G401 (cell line): ENCODE measurements at regions not wholly inside any gene's neighbourhood (a gene's known extent, or its start where the extent isn't known, plus 50 kb on each side); places are given as distances from the start of the nearest gene placed in this dataset.

Experiments used
- DNase-seq: peaks from one replicate; pipeline ENCODE4 v3.0.0-alpha.2; 2015; ENCODE audit warnings: low spot score
- in situ Hi-C: cut with HindIII; loops from 2 replicates; pipeline ENCODE4 v1.10.0; 2016; ENCODE audit warnings: low sequenced_read_pairs, mixed read lengths

- no peak for DNase-seq
- in situ Hi-C loops: no loop called here
Measured at GRCh38 chr2:47315475-47315874, 53.6 kb upstream of the EPCAM start.

GRCh38 chr2:47313728-47314127, 55.4 kb upstream of the EPCAM start:
- in situ Hi-C loops: no loop called here
- DNase-seq: no peak

GRCh38 chr2:47313141-47313691, 55.9 kb upstream of the EPCAM start:
- DNase-seq: no peak
- in situ Hi-C loops: no loop called here

- in situ Hi-C loops: no loop called here
- no peak for DNase-seq
Measured at GRCh38 chr2:47312491-47312850, 56.6 kb upstream of the EPCAM start.

GRCh38 chr2:47311764-47312490, 57.2 kb upstream of the EPCAM start:
- in situ Hi-C loops: no loop called here
- no peak for DNase-seq

- DNase-seq: peak; percentile 34
- in situ Hi-C loops: no loop called here
Measured at GRCh38 chr2:47310801-47311560, 58.1 kb upstream of the EPCAM start.

GRCh38 chr2:47309952-47310800, 58.9 kb upstream of the EPCAM start:
- DNase-seq: no peak
- in situ Hi-C loops: no loop called here

- in situ Hi-C loops: no loop called here
- no peak for DNase-seq
Measured at GRCh38 chr2:47309472-47309951, 59.6 kb upstream of the EPCAM start.

GRCh38 chr2:47307066-47307465, 62.0 kb upstream of the EPCAM start:
- no peak for DNase-seq
- in situ Hi-C loops: no loop called here

GRCh38 chr2:47304654-47305053, 64.5 kb upstream of the EPCAM start:
- DNase-seq: no peak
- in situ Hi-C loops: no loop called here

GRCh38 chr2:47303341-47304148, 65.6 kb upstream of the EPCAM start:
- in situ Hi-C loops: no loop called here
- no peak for DNase-seq

- DNase-seq: no peak
- in situ Hi-C loops: no loop called here
Measured at GRCh38 chr2:47302308-47302707, 66.8 kb upstream of the EPCAM start.

GRCh38 chr2:47301731-47302130, 67.4 kb upstream of the EPCAM start:
- in situ Hi-C loops: no loop called here

GRCh38 chr2:47301277-47301618, 67.9 kb upstream of the EPCAM start:
- in situ Hi-C loops: no loop called here
- DNase-seq: no peak

More at GRCh38 chr2:47301731-47302130, 67.4 kb upstream of the EPCAM start:
- DNase-seq: no peak

- DNase-seq: no peak
- in situ Hi-C loops: no loop called here
Measured at GRCh38 chr2:47300609-47301276, 68.4 kb upstream of the EPCAM start.

- DNase-seq: no peak
- in situ Hi-C loops: no loop called here
Measured at GRCh38 chr2:47300081-47300480, 69.0 kb upstream of the EPCAM start.

GRCh38 chr2:47299555-47299954, 69.6 kb upstream of the EPCAM start:
- in situ Hi-C loops: no loop called here

GRCh38 chr2:47298771-47299170, 70.3 kb upstream of the EPCAM start:
- in situ Hi-C loops: no loop called here

More at GRCh38 chr2:47299555-47299954, 69.6 kb upstream of the EPCAM start:
- no peak for DNase-seq

More at GRCh38 chr2:47298771-47299170, 70.3 kb upstream of the EPCAM start:
- DNase-seq: no peak
